ENCODE measurements at regions not wholly inside any gene's neighbourhood (a gene's known extent, or its start where the extent isn't known, plus 50 kb on each side); places are given as distances from the start of the nearest gene placed in this dataset.
"Not testable (repeated sequence)": the region's sequence is repeated elsewhere in the genome, so short reads cannot be mapped to it uniquely, and the experiment has no call there.

DNA sequence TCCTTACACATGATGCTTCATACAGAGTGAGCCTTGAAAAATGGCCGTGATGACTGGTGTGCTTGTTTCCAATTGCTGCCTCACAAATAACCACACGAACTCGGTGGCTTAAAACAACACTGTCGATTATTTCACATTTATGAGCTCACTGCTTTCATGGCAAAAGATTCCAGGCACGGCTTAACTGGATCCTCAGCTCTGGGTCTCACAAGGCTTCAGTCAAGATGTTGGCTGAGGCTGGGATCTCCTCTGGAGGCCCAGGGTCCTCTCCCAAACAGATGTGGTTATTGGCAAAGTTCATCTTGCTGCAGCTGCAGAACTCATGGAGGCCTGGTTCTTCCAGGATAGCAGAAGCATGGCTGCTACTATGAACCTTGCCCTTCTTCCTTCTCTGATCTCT lies 144.6 kb downstream of the TFAP2C start:
- no peak for DNase-seq

DNA sequence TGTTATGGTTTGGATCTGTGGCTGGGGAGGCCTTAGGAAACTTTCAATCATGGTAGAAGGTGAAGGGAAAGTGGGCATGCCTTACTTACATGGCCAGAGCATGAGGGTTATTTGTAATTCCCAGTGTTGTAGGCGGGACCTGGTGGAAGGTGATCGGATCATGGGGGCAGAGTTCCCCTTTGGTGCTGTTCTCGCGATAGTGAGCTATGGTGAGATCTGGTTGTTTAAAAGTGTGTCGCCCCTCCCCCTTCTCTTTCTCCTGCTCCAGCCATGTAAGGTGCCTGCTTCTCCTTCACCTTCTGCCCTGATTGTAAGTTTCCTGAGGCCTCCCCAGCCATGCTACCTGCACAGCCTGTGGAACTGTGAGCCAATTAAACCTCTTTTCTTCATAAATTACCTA lies 145.8 kb downstream of the TFAP2C start:
- DNase-seq: no peak

DNA sequence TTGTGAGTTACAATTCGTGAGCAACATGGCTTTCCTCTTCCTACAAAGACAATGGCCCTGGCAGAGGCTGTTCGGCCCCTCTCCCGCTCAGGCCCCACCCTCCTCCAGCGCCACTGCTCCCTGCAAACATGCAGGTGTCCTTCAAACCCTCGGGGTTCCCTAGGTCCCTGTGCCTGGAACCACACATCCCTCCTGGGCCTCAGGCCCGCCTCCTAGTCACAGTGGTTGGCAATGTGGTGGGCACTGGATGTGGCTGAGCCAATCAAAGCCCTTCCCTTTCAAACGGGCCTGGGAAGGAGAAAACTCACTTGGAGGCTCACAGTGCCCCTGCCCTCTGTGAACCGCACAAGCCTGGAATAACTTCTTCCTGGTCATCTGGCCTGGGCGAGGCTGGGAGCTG lies 147.2 kb downstream of the TFAP2C start:
- DNase-seq: no peak

DNA sequence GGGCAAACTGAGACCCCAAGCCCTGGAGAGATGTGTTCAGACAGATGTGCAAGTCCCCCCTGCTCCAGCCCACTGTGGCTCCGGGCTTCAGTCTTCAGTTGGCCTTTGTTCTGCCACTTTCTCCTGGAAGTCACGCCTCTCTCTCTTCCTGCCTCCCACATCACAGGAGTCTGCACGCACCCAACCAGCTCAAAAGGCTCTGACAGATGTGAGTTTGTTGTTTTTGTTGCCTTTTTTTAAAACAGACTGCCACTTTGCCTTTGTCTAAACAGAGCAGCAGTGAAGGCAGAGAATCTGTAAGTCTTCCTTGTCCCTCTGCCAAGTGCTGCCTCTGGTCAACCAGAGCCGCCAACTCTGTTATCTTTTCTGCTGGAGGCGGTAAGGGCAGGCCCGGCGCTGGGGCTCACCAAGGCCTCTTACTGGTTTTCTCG lies 149.7 kb downstream of the TFAP2C start:
- DNase-seq: no peak

DNA sequence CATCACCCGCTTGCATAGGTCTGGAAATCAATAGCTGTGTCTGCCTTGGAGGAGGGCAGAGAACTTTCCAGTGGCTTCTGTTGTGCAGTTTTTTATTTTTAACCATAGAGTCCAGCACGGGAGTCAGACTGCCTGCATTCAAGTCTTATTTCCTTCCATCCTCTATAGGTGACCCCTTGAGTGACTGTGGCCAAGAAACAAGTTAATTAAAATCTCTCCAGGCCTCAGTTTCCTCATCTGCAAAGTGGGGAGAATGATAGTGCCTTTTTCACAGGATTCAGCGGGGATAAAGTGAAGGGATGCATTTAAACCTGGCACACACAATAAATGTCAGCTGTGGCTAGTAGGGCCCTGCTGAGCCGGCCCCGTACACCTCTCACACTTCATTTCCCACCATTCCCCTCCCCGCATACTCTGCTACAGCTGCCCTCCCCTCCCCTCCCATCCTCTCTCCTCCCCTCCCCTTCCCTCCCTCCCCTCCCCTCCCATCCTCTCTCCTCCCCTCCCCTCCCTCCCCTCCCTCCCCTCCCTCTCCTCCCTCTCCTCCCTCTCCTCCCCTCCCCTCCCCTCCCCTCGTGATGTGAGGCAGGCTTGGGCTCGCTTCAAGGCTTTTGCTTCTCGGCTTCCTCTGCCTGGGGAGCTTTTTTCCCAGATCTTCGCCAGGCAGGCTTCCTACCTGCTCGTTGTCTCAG lies 150.5 kb downstream of the TFAP2C start:
- no peak for DNase-seq

DNA sequence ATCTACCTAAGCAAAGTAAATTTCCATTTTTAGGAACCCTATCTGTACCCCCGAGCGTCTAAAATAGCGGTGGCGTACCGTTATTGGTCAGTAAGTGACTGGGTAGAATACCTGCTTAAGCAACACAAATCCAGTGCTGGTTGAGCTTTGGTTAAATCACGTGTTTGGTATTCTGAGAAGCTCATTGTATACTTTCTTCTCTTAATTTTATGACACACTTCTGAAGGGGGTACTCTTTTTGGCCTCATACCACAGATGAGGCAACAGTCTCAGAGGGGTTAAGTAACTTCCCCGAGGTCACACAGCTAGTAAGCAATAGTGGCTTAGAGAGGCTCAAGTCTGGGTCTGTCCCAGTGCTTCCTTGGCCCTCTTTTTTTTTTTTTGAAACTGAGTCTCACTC lies 151.2 kb downstream of the TFAP2C start:
- DNase-seq: no peak

DNA sequence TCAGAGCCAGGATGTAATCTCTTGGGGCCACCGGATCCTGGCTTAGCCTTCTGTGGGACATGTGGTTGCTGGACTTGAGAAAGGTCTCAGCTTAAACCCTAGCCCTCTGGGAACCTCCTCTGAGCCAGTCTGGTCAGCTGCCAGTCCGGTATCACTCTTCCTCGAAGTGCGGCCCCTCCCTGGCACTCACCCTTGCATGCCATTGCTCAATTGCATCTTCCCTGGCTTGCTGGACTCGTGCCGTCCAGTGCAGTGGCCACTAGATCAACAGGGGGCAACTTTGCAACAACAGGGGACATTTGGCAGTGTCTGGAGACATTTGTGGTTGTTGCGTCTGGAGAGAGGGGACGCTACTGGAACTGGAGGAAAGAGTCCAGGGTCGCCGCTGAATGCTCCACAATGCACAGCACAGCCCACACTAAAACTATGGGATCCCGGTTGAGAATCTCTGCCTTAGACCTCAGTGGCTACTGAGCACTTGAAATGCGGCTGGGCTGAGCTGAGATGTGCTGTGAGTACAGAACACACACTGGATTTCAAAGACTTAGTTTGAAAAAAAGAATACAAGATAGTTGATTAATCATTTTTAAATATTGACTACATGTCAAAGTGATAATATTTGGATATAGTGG lies 152.1 kb downstream of the TFAP2C start:
- no peak for DNase-seq

DNA sequence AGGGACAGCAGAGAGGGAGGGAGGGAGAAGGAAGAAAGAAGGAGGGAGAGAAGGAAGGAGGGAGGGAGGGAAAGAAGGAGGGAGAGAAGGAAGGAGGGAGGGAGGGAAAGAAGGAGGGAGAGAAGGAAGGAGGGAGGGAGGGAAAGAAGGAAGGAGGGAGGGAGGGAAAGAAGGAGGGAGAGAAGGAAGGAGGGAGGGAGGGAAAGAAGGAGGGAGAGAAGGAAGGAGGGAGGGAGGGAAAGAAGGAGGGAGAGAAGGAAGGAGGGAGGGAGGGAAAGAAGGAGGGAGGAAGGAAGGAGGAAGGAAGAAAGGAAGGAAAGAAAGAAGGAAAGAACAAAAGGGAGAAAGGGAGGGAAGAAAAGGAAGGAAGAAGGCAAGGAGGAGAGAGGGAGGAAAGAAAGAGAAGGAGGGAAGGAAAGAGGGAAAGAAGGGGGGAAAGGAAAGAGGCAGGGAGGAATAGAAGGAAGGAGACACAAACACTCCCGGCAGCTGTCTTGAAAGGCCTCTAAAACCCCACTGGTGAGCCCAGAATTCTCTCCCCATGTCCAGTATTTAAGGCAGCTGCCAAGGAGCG lies 153.0 kb downstream of the TFAP2C start:
- not testable (repeated sequence) for DNase-seq

DNA sequence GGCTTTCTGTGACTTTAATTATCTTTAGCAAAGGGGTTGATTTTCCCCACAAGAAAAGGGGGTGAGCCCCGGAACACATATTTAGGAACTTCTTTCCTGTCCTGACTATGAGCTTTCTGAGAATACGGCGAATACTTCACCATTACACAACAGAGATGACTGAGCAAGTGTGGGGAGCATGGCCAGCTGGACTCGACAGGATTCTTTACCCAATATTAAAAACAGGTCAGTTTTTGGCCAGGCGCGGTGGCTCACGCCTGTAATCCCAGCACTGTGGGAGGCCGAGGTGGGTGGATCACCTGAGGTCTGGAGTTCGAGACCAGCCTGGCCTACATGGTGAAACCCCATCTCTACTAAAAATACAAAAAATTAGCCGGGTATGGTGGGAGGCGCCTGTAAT lies 153.7 kb downstream of the TFAP2C start:
- DNase-seq: not testable (repeated sequence)

DNA sequence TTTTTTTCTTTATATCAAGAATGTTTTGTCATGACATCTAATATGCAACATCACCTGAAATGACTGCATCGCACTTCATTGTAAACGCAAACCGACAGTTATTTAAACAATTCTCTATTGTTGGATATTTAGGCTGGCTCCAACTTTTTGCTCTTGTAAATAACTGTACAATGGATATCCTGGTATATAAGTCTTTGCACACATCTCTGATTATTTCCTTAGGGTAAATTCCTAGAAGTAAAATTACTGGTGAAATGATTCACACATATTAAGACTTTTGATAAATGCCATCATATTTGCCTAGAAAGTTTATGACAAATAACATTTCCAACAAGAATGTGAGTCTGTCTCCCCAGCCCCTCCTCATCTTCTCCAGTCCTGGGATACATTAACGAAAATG lies 154.7 kb downstream of the TFAP2C start:
- DNase-seq: no peak

DNA sequence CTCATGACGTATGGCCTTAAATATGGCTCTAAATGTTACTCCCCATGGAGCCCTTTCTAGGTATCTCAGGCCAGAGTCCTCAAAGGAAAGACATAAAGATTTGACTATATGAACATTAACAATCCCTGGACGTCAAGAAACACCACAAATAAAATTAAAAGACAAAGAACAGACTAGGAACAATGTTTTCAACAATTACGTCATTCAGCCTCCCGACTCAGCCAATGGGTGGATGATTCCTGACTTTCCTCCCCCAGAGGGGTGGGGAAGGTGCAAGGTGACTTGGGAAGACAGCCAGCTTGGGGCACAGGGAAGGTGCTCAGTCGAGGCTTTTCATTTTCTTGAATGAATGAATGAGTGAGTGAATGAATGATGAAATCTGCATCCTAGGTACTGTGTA lies 157.4 kb downstream of the TFAP2C start:
- DNase-seq: no peak

DNA sequence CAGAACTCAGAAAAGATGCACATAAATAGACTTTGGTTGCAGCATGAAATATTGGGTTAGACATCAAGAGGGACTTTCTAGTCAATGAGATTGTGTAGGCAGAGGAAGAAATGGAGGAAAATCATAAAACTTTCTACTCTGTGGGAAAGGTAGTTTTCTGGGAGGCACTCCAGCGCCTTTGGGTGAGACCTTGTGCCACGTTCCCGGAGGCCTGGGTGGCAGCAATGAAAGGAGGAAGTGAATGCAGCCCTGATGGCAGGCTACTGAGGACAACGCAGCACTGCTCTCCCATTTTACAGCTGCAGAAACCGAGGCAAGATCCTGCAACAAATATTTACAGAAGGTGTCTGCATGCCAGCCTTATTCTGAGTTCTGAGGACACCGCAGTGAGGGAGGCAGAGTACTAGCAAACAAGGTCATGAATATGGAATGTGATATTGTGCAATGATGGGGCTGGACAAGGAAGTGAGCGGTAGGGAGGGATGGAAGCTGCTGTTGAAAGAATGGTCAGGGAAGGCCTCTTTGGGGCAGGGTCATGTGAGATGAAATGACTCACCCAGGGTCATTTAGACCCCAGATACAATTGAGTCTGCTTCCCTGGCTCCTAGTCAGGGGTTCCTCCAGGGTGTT lies 159.1 kb downstream of the TFAP2C start:
- DNase-seq: no peak

DNA sequence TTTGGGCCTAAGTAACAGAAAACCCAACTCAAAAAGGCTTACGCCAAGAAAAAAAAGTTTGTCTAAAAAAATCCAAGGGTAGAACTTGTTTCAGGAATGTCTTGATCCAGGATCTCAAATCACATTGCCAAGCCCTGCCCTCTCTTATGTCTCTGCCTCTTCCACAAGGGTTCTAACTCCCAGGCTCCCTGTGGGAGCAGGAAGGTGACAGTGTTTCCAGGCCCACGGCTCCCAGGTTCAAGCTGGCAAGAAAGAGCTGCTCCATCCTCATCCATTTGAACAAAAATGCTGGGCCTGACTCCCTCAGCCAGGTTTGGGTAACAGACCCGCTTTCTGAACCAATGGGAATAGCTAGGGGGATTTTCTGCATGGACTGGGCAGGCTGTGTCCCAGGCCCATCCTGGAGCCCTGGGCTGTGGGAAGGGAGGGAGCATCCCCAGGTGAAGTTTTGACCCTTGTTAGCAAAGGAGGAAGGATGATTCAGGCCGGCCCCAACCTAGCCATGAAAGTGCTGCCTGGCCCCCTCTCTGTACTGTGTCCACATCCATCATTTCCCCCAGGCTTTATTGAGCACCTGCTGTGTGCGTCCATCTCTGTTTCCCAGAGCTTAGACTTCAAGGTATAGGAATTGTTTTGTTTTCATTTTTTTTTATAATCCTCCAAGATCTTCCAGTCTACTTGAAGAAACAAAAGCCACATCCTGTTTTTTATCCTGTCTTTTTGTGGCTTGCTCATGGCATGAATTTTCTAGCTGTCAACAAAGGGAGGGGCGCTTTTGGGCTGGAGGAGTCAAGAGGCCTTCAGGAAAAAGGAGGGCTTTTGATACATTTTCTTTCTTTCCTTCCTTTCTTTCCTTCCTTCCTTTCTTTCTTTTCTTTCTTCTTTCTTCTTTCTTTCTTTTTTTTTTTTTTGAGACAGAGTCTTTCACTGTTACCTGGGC lies 159.8 kb downstream of the TFAP2C start:
- no peak for DNase-seq

DNA sequence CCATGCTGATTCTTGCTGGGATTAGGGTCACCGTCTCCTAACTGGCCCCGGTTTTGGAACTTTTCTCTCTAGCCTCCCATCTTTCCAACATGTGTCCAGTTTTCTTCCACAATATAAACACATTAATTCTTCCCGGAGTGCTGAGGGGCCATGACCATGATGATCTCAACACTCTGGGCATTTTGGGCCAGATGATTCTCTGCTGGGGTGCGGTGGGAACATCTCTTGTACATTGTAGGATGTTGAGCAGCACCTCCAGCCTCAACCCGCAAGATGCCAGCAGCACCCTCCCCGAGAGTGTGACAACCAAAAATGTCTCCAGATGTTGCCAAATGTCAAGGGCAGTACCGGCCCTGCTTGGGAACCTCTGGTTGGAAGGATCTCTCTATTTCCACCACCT lies 164.8 kb downstream of the TFAP2C start:
- no peak for DNase-seq

DNA sequence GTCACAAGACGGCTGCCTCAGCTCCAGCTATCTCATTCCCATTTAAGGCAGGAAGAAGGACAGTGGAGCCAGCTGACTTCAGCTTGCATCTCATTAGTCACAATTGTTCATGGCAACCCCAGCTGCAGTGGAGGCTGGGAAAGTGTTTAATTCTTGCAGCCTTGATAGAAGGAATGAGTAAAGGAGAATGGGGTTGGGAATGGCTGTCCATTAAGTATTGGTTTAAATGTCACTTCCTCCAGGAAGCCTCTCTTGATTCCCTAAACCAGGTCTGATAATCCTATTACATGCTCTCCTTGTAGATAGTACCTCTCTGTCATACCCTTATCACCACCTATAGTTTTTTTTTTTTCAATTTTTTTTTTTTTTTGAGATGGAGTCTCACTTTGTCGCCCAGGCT lies 166.4 kb downstream of the TFAP2C start:
- DNase-seq: no peak

DNA sequence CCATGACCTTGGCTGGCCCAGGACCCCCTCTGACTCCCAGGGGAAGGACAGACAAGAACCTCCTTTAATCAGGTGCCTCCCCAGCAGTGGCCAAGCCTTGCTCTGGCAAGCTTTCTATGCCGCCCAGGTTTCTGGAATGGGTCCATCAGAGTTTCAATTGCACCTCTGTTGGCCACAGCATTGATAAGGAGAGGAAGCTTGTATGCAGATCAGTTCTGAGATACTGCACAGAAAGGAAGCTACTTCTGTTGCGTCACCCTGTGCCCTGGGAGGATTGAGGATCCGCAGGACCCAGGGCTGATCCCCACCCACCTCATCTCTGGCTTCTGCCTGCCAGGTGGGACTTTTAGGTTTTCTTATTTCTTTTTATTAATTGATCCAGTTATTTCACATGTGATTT lies 167.2 kb downstream of the TFAP2C start:
- no peak for DNase-seq

DNA sequence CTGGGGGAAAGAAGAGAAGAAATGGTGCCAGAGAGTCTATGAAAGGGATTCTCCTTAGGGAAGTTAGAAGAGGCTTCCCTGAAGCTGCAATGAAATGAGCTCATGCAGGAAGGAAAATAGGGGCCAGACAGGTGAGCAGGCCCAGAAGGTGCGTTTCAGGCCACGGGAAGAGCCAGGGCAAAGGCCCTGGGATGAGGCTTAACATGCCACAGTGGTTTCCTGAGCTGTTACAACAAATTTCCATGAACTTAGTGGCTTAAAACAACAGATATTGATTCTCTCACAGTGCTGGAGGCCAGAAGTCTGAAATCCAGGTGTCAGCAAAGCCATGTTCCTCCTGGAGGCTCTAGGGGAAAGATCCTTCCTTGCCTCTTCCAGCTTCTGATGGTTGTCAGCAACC lies 167.9 kb downstream of the TFAP2C start:
- no peak for DNase-seq

DNA sequence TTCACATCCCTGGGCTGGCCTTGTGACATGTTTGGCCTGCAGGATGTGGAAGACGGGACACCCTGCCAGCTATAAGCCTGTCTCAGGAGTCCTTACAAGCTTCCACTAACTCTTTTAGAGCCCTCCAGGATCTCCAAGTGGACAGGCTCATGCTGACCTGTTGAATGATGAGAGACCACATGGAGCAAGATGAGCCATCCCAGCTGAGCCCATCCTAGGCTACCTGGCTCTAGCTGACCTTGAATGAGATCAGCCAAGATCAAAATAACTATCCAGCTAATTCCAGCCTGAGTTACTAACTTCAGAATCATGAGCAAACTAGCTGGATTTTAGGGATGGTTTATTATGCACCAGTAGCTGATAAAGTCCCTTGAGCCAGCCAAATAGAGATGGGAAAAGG lies 169.5 kb downstream of the TFAP2C start:
- no peak for DNase-seq

DNA sequence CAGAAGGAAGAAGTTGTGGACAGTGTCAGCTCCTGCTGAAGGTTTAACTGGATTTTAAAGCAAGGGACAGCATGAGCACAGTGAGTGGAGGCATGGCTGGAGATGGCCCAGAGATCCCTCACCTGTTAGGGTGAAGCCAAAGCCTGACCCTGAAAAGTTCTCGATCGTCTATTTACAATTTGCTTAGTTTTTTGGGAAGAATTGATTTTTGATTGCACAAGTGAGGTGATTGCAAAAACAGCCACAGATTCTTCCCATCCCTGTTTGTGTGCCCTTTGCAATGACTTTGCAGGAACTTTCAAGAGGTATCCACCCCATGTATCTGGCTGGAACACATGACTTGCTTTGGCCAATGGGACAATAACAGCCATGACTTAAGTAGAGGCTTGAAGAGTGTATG lies 170.1 kb downstream of the TFAP2C start:
- DNase-seq: no peak

DNA sequence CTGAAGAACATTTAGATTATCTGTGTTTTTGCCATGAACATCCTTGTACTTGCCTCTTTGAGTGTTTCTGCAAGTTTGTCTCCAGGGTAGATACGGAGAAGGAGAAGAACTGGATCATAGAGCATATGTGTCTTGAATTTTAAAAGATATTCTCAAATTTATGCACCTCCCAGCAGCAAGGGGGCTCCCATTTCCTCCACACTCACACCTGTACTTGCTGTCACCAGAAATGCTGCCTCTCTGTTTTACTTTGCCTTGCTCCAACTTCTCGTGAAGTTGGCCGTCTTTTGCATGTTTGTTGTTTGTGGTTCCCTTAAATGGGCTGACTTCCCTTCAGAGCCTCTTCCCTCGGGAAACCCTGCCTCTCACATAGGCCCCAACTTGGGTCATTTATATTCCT lies 171.0 kb downstream of the TFAP2C start:
- DNase-seq: no peak

DNA sequence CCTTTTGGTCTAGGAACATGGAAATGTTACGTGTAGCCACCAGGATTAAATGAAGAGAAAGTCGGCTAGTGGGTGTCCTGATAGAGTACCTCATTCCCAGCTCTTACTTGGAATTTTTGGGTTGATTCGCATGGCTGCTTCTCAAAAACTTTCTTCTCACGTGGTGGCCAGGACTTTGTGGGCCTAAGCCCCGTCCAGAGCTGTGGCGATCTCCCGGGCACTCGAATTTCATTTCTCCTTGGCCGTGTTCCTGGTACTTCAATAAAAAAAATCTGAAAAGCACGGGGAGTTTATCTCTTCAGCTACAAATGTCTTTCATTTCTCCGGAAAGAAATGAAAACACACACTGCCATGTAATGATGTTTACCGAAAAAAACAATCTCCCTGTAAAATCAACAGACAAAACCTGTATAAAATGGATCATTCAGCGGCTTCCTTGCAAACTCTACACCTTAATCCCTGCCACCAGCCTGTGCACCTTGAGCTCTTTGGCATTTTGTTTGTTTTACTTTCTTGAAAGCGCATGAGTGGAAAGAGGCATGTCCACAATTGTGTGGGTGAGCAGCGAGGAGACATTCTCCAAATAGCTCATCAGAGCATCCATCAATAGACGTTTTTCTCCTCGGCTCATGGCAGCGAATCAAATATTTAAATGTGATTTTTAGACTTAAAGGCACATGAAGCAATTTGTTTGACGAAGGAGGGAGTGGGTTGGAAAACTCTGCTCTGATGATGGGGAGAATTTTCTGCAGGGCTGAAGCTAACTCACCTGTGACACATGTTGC lies 173.1 kb downstream of the TFAP2C start:
- DNase-seq: no peak

DNA sequence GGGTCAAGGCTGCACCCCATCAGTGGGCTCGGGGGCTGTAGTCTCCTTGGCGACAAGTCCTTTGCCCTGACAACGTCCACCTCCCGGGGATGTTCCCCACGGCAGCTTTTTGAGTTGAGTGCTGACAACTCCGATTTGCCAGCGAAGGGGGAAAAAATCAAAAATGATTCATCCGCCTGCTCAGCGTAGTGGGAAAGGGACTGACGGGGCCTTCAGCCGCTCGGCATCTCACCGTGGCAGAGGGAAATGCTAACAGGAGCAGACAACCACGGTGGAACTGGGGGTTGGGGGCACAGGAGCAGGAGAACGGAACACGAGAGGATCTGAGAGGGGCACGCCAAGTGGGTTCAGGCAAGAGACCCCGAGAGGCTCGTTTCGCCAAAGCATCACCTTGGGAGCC lies 173.7 kb downstream of the TFAP2C start:
- DNase-seq: no peak

Data from inflammatory macrophage treated with lipopolysaccharide for 4 hours (primary cell).